A673 (cell line): ENCODE measurements at regions not wholly inside any gene's neighbourhood (a gene's known extent, or its start where the extent isn't known, plus 50 kb on each side); places are given as distances from the start of the nearest gene placed in this dataset.

Experiments
- BruUV-seq: library from RNA; stranded (reverse); fragments of 400-500 nt; replicated peaks from 2 replicates; lab custom pipeline; 2021; lab: Mats Ljungman, UMichigan
- CTCF ChIA-PET: fragments of 300-600 bp; sonication (Branson Sonifier 250); formaldehyde crosslinking; loops from one replicate; lab custom pipeline; 2022; ENCODE audit warnings: antibody characterized with exemption; lab: Charles Lee
- POLR2A ChIA-PET: fragments of 300-600 bp; sonication (Branson Sonifier 250); formaldehyde crosslinking; loops from one replicate; lab custom pipeline; 2022; ENCODE audit warnings: antibody characterized with exemption; ENCODE audit not compliant: low non-redundant PET; lab: Charles Lee
- DNase-seq: peaks from one replicate; pipeline ENCODE4 v3.0.0-alpha.2; 2015; ENCODE audit warnings: low spot score
- H3K27ac ChIP-seq: fragments of 200-600 bp; sonication (generic); 2 replicates; pipeline ENCODE4 v1.5.1; 2016; ENCODE audit warnings: mixed run types, low read depth, mild to moderate bottlenecking, mixed read lengths, antibody characterized with exemption, low read length; ENCODE audit not compliant: poor library complexity, severe bottlenecking
- H3K27me3 ChIP-seq: fragments of 200-600 bp; sonication (generic); replicated peaks from 2 replicates; pipeline ENCODE4 v1.6.1; 2017; ENCODE audit warnings: mixed run types, low read depth, mild to moderate bottlenecking, mixed read lengths, antibody characterized with exemption, low read length; ENCODE audit not compliant: insufficient read depth, poor library complexity
- H3K36me3 ChIP-seq: fragments of 200-600 bp; sonication (generic); 2 replicates; pipeline ENCODE4 v1.6.1; 2016; ENCODE audit warnings: mixed run types, mild to moderate bottlenecking, mixed read lengths, antibody characterized with exemption, low read length; ENCODE audit not compliant: insufficient read depth, poor library complexity, severe bottlenecking
- H3K4me1 ChIP-seq: fragments of 200-600 bp; sonication (generic); 2 replicates; pipeline ENCODE4 v1.6.1; 2017; ENCODE audit warnings: mixed run types, mild to moderate bottlenecking, mixed read lengths, antibody characterized with exemption, low read length; ENCODE audit not compliant: insufficient read depth, poor library complexity, severe bottlenecking
- H3K4me3 ChIP-seq: fragments of 200-600 bp; sonication (generic); 2 replicates; pipeline ENCODE4 v1.5.1; 2016; ENCODE audit warnings: low read depth, mixed run types, mild to moderate bottlenecking, mixed read lengths, low read length; ENCODE audit not compliant: poor library complexity, severe bottlenecking
- H3K9me3 ChIP-seq: fragments of 200-600 bp; sonication (generic); 2 replicates; pipeline ENCODE4 v1.6.1; 2016; ENCODE audit warnings: mixed run types, low read depth, mild to moderate bottlenecking, mixed read lengths, antibody characterized with exemption, low read length; ENCODE audit not compliant: poor library complexity, severe bottlenecking
- CTCF ChIP-seq: fragments of 300-800, 200-600 bp; sonication (generic); conservative IDR thresholded peaks from 2 replicates; pipeline ENCODE4 v1.5.1; 2017; ENCODE audit warnings: low read depth, mild to moderate bottlenecking, antibody characterized with exemption, low read length, moderate library complexity, mixed read lengths
- EZH2 ChIP-seq: fragments of 200-600 bp; sonication (generic); IDR thresholded peaks from 2 replicates; pipeline ENCODE4 v1.6.1; 2017; ENCODE audit warnings: borderline replicate concordance, low read depth, mild to moderate bottlenecking, mixed read lengths, antibody characterized with exemption, low read length; ENCODE audit not compliant: poor library complexity, severe bottlenecking
- intact Hi-C: fragments of 100-400 bp; cut with micrococcal nuclease; formaldehyde crosslinking; loops from one replicate; pipeline ENCODE4 v1.10.0; 2022; ENCODE audit not compliant: unreplicated experiment

GRCh38 chr7:18243731-18244130 lies 216.1 kb upstream of the PRPS1L1 start:
- no peak for TF ChIP-seq EZH2
- TF ChIP-seq CTCF = no peak
- H3K27me3 ChIP-seq = no peaks in the 10 kb centered on the region
- ChIA-PET POLR2A (no interaction called here), CTCF (no interaction called here)
- DNase-seq = no peak
- intact Hi-C loops = no loop called here
- BruUV-seq = no TSS peak
- H3K4me3 ChIP-seq = no peak overlapping the region
- H3K4me1 ChIP-seq = no peaks in the 10 kb centered on the region
- H3K27ac ChIP-seq = no peak overlapping the region
- H3K9me3 ChIP-seq = no peaks in the 10 kb centered on the region
- no peaks in the 10 kb centered on the region for H3K36me3 ChIP-seq

- Histone ChIP-seq H3K4me1 (no peaks in the 10 kb centered on the region), H3K27me3 (no peaks in the 10 kb centered on the region), H3K9me3 (peaks cover 4% of the 10 kb centered on the region), H3K27ac (no peak overlapping the region), H3K4me3 (no peak overlapping the region), H3K36me3 (no peaks in the 10 kb centered on the region)
- intact Hi-C loops = no loop called here
- no peak for TF ChIP-seq EZH2
- TF ChIP-seq CTCF = no peak
- no peak for DNase-seq
- CTCF ChIA-PET = no interaction called here
- no TSS peak for BruUV-seq
- POLR2A ChIA-PET = no interaction called here
These were observed 222.5 kb upstream of the PRPS1L1 start for GRCh38 chr7:18250133-18250532.

- Histone ChIP-seq H3K27ac (no peak overlapping the region), H3K27me3 (no peaks in the 10 kb centered on the region), H3K4me1 (no peaks in the 10 kb centered on the region), H3K9me3 (peaks cover 12% of the 10 kb centered on the region), H3K36me3 (no peaks in the 10 kb centered on the region), H3K4me3 (no peak overlapping the region)
- no TSS peak for BruUV-seq
- ChIA-PET POLR2A (no interaction called here), CTCF (no interaction called here)
- no peak for TF ChIP-seq EZH2
- no peak for TF ChIP-seq CTCF
- intact Hi-C loops = no loop called here
- no peak for DNase-seq
These were observed 230.1 kb upstream of the PRPS1L1 start for GRCh38 chr7:18257711-18258110.
